Keratinocyte (primary cell): ENCODE measurements at regions not wholly inside any gene's neighbourhood (a gene's known extent, or its start where the extent isn't known, plus 50 kb on each side); places are given as distances from the start of the nearest gene placed in this dataset.
"Not testable (repeated sequence)": the region's sequence is repeated elsewhere in the genome, so short reads cannot be mapped to it uniquely, and the experiment has no call there.

Experiments used
- EZH2 ChIP-seq: IDR thresholded peaks from one replicate; pipeline ENCODE4 v1.6.1; 2012; ENCODE audit warnings: inconsistent platforms, mild to moderate bottlenecking, low read length, moderate library complexity
- TF ChIP-seq, protein P1 (sequence below), 3 experiments: IDR thresholded peaks in 1 of 3; conservative IDR thresholded peaks in 1 of 3; optimal IDR thresholded peaks in 1 of 3; 2 replicates in 2 of 3; 3 replicates in 1 of 3; pipeline versions ENCODE3 to v1.5.1; 2011; ENCODE audit warnings: low read length in 3 of 3, mild to moderate bottlenecking in 3 of 3, moderate library complexity in 2 of 3, control low read depth in 1 of 3, inconsistent platforms in 1 of 3; ENCODE audit not compliant: insufficient read depth in 2 of 3; ENCODE audit errors: extremely low read depth in 1 of 3

GRCh38 chr5:12078286-12078685, 174.0 kb upstream of the CTNND2 start:
- TF ChIP-seq EZH2 = not testable (repeated sequence)
- TF ChIP-seq, protein P1, sequence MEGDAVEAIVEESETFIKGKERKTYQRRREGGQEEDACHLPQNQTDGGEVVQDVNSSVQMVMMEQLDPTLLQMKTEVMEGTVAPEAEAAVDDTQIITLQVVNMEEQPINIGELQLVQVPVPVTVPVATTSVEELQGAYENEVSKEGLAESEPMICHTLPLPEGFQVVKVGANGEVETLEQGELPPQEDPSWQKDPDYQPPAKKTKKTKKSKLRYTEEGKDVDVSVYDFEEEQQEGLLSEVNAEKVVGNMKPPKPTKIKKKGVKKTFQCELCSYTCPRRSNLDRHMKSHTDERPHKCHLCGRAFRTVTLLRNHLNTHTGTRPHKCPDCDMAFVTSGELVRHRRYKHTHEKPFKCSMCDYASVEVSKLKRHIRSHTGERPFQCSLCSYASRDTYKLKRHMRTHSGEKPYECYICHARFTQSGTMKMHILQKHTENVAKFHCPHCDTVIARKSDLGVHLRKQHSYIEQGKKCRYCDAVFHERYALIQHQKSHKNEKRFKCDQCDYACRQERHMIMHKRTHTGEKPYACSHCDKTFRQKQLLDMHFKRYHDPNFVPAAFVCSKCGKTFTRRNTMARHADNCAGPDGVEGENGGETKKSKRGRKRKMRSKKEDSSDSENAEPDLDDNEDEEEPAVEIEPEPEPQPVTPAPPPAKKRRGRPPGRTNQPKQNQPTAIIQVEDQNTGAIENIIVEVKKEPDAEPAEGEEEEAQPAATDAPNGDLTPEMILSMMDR (optimal IDR thresholded peaks at IDR 0.05 in 1 of 3, IDR thresholded peaks at IDR 0.05 in 1 of 3, conservative IDR thresholded peaks at IDR 0.05 in 1 of 3; ENCODE audit: extremely low read depth in 1 of 3, insufficient read depth in 2 of 3, low read length in 3 of 3) = not testable (repeated sequence)
